ENCODE measurements at regions not wholly inside any gene's neighbourhood (a gene's known extent, or its start where the extent isn't known, plus 50 kb on each side); places are given as distances from the start of the nearest gene placed in this dataset.

DNA sequence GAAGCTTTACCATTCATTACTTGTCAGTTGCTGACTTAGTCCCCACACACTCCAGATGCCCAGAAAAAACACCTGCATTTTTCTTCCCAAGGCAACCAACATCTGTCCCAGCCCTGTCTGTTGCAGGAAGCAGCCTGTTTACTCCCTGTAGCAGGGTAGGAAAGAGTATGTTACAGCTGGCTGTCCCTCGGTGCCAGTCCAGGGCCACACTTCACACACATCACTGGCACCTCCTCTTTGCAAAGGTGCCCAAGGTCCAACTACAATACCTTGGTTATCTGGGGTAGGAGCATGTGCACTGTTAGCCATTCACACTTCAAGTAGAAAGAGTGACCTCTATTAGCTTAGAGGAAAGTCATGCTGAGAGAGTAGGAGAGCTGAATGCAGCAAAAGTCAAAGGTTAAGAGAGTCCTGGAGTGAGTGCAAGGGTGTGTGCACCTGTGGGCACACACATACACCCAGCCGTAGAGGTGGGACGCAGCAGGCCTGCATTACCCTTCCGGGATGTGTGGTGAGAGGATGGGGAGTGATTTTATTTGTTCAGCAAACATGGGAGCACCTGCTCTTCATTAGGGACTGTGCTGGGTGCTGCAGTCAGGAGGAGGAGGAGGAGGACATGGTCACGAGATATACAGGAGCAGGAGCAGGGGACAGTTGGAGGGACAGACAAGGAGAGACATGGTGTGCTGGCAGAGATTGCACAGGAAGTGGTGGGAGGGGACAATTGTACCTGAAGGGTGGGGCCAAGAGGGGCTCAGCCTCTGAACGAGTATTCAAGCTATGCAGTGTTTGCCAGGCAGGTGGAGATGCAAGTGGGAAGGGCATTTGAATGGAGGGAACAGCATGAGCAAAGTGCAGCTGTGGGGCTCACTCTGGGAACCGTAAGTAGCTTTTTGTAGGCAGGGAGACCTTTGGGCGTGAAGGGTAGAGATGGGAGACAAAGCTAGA lies 69.8 kb downstream of the TSN start:
- TF ChIP-seq, protein P1, sequence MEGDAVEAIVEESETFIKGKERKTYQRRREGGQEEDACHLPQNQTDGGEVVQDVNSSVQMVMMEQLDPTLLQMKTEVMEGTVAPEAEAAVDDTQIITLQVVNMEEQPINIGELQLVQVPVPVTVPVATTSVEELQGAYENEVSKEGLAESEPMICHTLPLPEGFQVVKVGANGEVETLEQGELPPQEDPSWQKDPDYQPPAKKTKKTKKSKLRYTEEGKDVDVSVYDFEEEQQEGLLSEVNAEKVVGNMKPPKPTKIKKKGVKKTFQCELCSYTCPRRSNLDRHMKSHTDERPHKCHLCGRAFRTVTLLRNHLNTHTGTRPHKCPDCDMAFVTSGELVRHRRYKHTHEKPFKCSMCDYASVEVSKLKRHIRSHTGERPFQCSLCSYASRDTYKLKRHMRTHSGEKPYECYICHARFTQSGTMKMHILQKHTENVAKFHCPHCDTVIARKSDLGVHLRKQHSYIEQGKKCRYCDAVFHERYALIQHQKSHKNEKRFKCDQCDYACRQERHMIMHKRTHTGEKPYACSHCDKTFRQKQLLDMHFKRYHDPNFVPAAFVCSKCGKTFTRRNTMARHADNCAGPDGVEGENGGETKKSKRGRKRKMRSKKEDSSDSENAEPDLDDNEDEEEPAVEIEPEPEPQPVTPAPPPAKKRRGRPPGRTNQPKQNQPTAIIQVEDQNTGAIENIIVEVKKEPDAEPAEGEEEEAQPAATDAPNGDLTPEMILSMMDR (IDR thresholded peaks at IDR 0.05), result no peak
- TF ChIP-seq POLR2A (IDR thresholded peaks at IDR 0.05), result no peak

All from body of pancreas (tissue), 4 donors.